Stimulated activated naive B cell treated with anti-CD40 and anti-IgM and Interleukin-4, amounts not matched to agents 10 μg/mL and 1 μg/mL and 100 μg/mL, for 72 hours (primary cell): ENCODE measurements at regions not wholly inside any gene's neighbourhood (a gene's known extent, or its start where the extent isn't known, plus 50 kb on each side); places are given as distances from the start of the nearest gene placed in this dataset.
"Not testable (repeated sequence)": the region's sequence is repeated elsewhere in the genome, so short reads cannot be mapped to it uniquely, and the experiment has no call there.

Source experiments
- ATAC-seq, 2 donors: fragments of 150-1000 bp; cut with Tn5 transposase; replicated peaks; 2 replicates each; pipeline ENCODE4 v1.10.0; 2021; ENCODE audit warnings: moderate library complexity in 1 of 2
- DNase-seq: peaks from one replicate; pipeline ENCODE4 v3.0.0; 2021
- H3K27ac Mint-ChIP-seq: one replicate; pipeline ENCODE4 v1.8.0; 2022; ENCODE audit warnings: mild to moderate bottlenecking, mixed read lengths
- H3K27me3 Mint-ChIP-seq, 2 donors: one replicate each; pipeline ENCODE4 v1.8.0; 2022; ENCODE audit warnings: mixed read lengths in 2 of 2
- H3K36me3 Mint-ChIP-seq, 2 donors: one replicate each; pipeline ENCODE4 v1.8.0; 2022; ENCODE audit warnings: mixed read lengths in 2 of 2, mild to moderate bottlenecking in 1 of 2
- H3K4me1 Mint-ChIP-seq, 2 donors: one replicate each; pipeline ENCODE4 v1.8.0; 2022; ENCODE audit warnings: mixed read lengths in 2 of 2, mild to moderate bottlenecking in 1 of 2
- H3K4me3 Mint-ChIP-seq, 2 donors: one replicate each; pipeline ENCODE4 v1.8.0; 2022; ENCODE audit warnings: mild to moderate bottlenecking in 2 of 2, mixed read lengths in 2 of 2, moderate library complexity in 1 of 2
- H3K9me3 Mint-ChIP-seq, 2 donors: one replicate each; pipeline ENCODE4 v1.8.0; 2022; ENCODE audit warnings: mixed read lengths in 2 of 2, mild to moderate bottlenecking in 1 of 2

DNA sequence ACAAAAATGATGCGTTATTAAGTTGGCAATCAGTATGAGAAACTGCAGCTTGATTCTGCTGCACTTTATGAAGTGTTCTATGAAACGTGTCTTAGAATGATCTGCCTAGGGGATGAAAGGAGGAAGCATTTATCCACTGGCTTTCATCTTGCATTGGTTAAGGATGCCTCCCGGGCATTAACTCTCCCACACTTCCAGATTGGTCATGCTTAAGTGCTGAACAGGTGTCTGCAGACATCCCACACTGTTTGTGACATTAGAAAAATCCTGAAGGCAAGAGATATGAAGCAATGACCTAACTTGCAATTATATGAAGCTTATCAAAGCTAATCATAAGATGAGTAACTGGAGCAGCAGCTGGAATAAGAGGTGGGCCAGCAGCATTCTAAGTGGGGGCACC, 437.3 kb downstream of the NSUN3 start:
- Mint-ChIP-seq H3K36me3 (no peaks in the 10 kb centered on the region), H3K27me3 (no peaks in the 10 kb centered on the region), H3K4me3 (no peak overlapping the region), H3K27ac (no peak overlapping the region), H3K4me1 (no peaks in the 10 kb centered on the region), H3K9me3 (peaks cover 10 to 13% of the 10 kb centered on the region in 2 donors)
- no peak for ATAC-seq
- DNase-seq = no peak

DNA sequence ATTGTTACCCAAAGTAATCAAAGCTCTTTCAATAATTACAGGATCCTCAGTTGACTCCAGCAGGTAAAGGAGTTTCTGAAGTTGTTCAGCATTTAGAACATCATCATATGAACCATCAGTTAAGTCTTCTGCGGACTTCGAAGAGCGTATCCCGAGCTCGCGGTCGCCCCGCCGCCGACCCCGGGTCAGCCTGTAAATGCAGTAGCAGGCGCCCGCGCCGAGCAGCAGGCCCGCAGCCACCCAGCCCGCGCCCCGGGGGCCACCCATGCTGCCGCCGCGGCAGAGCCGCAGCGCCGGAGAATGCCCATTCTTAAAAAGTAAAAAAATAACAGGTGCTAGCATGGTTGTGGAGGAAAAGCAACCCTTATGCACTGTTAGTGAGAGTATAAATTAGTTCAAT, 444.5 kb downstream of the NSUN3 start:
- not testable (repeated sequence) for DNase-seq, H3K36me3 Mint-ChIP-seq, H3K4me1 Mint-ChIP-seq, H3K27ac Mint-ChIP-seq, ATAC-seq, H3K4me3 Mint-ChIP-seq, H3K27me3 Mint-ChIP-seq
- peaks cover 10 to 12% of the 10 kb centered on the region in 2 donors for H3K9me3 Mint-ChIP-seq

DNA sequence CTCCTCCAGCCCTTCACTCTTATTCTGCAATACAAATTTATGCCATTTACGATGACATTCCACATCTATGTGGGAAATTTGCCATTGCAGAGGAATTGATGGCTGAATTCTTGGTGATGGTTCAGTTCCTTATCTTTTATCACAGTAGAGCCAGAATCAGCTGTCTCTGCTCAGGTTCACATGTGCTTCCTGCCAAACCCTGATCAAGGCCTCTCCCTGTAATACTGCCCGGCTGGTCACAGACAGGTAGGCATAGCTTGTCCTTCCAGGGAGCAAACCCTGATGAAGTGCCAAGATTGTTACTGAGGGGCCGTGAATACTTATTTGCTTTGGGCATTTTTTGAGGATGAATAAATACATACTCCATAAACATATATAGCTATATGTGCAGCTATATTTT, 450.0 kb downstream of the NSUN3 start:
- H3K4me1 Mint-ChIP-seq = no peaks in the 10 kb centered on the region
- DNase-seq (no peak), ATAC-seq (no peak)
- no peak overlapping the region for H3K4me3 Mint-ChIP-seq
- H3K9me3 Mint-ChIP-seq = peaks cover 0 to 3% of the 10 kb centered on the region in 2 donors
- no peaks in the 10 kb centered on the region for H3K27me3 Mint-ChIP-seq
- H3K27ac Mint-ChIP-seq = no peak overlapping the region
- H3K36me3 Mint-ChIP-seq = no peaks in the 10 kb centered on the region

DNA sequence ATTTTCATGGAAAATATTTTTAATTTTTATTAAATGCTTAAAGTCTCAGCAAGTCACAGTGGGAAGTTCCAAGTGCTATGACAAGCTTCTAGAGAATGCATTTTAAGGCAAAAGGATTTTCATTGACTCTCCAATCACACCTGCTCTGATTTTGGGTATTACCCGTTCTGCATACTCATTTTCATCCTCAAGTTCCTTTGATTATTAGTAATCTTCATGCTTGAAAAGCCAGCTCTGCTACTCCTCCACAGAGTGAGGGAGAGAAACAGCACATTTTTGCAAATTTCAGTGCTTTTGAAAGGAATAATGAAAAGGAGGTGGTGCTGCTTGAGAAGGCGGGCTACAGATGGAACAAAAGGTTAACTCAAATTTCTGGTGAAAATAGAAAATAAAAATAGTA, 450.7 kb downstream of the NSUN3 start:
- no peak overlapping the region for H3K4me3 Mint-ChIP-seq
- H3K27me3 Mint-ChIP-seq = no peaks in the 10 kb centered on the region
- H3K9me3 Mint-ChIP-seq = peaks cover 0 to 3% of the 10 kb centered on the region in 2 donors
- H3K27ac Mint-ChIP-seq = no peak overlapping the region
- H3K36me3 Mint-ChIP-seq = no peaks in the 10 kb centered on the region
- no peaks in the 10 kb centered on the region for H3K4me1 Mint-ChIP-seq
- ATAC-seq (no peak), DNase-seq (no peak)

DNA sequence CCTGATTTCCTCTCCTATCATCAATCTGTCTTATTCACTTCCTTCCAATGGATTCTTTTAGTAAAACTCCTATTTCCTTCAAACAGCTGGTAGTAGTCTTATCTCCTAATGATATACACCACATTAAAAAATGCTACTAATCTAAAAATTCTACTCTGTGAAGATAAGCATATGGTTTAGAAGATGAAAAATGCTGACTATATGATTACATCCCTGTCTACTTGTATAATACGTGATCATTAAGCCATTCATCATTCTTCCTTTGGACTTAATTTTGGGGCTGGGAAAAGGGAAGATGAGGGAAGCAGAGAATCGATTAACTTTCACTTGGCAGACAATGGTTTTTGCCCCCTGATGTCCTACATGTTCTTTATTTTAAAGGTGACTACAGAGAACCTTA, 453.1 kb downstream of the NSUN3 start:
- no peak overlapping the region for H3K27ac Mint-ChIP-seq
- H3K4me3 Mint-ChIP-seq = no peak overlapping the region
- H3K4me1 Mint-ChIP-seq = no peaks in the 10 kb centered on the region
- no peaks in the 10 kb centered on the region for H3K36me3 Mint-ChIP-seq
- H3K9me3 Mint-ChIP-seq = peaks cover 0 to 3% of the 10 kb centered on the region in 2 donors
- DNase-seq (no peak), ATAC-seq (no peak)
- H3K27me3 Mint-ChIP-seq = no peaks in the 10 kb centered on the region

DNA sequence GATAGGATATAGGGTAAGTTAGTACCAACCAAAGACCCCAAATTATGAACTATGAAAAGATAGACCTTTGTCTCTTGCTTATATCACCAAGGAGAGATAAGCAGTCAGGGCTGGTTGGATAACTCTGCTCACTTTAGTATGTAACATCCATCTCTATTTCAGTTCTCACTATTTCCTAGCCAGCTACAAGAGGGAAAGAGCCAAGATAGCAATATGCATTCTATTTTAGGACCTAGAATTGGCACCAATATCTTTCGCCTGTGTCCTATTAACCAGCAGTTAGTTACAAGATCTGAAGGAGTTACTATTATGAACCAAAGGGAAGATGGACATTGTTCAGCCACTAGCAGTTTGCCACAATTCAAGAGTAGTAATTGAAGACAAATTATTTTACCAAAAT, 457.5 kb downstream of the NSUN3 start:
- DNase-seq = no peak
- Mint-ChIP-seq H3K27ac (no peak overlapping the region), H3K4me3 (no peak overlapping the region), H3K9me3 (peaks cover 0 to 2% of the 10 kb centered on the region in 2 donors), H3K4me1 (no peaks in the 10 kb centered on the region), H3K36me3 (no peaks in the 10 kb centered on the region), H3K27me3 (no peaks in the 10 kb centered on the region)
- no peak for ATAC-seq

DNA sequence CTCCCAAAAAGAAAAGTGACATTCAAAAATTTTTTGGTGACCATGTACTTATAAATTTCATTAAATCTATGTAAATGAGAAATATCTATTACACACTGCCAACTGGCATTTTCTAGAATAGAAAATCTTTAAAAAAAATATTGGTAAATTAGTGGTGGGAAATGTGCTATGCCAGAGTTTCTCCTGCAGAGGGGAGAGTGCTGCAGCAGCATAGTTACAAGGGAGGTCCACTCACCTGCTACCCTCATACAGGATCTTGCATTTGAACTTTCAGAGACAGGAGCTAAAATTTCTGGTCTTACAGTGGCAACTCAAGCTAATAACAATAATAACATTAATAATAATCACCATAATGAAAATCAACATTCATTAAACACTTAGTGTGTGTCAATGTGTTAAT, 459.6 kb downstream of the NSUN3 start:
- Mint-ChIP-seq H3K4me3 (no peak overlapping the region), H3K27me3 (no peaks in the 10 kb centered on the region), H3K27ac (no peak overlapping the region), H3K36me3 (no peaks in the 10 kb centered on the region), H3K4me1 (no peaks in the 10 kb centered on the region), H3K9me3 (peaks cover 0 to under 1% of the 10 kb centered on the region in 2 donors)
- ATAC-seq (no peak), DNase-seq (no peak)

DNA sequence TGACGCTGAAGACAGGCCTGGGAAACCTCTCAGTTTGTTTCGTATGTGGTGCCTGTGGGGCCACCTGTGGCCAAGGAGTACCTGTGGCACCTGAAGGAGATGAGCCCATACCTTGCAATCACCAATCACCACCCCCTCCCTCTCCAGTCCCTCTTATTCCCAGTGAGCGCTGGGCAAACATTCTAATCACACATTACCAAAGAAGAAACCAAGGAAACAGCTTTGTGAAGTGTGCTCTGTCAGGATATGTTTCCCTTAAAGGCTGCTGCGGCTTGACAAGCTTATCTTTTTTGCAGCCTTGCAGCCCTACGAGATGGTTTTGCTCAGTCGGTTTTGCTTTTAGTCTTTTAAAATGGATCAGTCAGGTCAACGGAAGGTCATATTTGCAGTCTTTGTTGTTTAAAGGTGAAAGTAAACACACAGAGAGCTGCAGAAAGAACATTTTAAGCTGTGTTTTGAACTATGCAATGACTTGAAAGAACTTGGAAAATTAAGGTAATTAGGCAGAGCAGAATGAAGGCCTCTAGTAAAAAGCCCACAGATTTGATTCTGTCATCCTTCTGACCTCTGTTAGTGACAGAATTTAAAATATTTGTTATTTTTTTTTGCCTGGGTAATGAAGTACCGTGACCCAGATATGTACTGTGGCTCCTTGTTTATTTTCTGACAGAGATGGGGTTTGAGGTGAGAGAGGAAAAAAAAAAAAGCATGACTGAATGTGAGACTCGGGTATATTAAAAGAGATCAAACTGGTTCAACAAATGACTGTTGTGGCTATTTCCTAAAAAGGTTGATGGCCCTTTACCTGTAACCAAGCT, 461.4 kb downstream of the NSUN3 start:
- DNase-seq = no peak
- H3K4me1 Mint-ChIP-seq = no peaks in the 10 kb centered on the region
- no peak overlapping the region for H3K27ac Mint-ChIP-seq
- H3K9me3 Mint-ChIP-seq = no peaks in the 10 kb centered on the region
- no peaks in the 10 kb centered on the region for H3K27me3 Mint-ChIP-seq
- H3K36me3 Mint-ChIP-seq = no peaks in the 10 kb centered on the region
- peak in 1 of 2 donors; percentile 16 for ATAC-seq
- H3K4me3 Mint-ChIP-seq = no peak overlapping the region

DNA sequence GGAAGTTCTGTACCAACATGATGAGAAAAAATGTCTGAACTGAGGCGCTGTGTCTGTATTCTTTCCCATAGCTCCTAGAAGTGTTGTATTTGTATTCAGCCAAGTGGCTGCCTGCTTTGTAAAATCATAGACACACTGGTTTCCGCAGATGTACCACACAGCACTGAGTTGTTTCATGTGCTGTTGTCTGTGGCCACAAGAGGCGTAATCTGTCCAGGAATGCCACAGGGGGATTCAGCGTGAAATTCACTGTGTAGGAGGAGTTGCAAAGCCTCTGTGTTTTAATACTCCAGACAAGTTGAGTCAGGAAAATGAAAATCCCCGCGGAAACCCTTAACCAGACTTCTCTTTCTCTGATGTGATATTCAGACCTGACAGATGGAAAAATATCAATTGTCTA, 462.2 kb downstream of the NSUN3 start:
- Mint-ChIP-seq H3K27ac (no peak overlapping the region), H3K4me1 (no peaks in the 10 kb centered on the region), H3K36me3 (no peaks in the 10 kb centered on the region), H3K9me3 (no peaks in the 10 kb centered on the region), H3K27me3 (no peaks in the 10 kb centered on the region), H3K4me3 (no peak overlapping the region)
- ATAC-seq = no peak
- DNase-seq = no peak

DNA sequence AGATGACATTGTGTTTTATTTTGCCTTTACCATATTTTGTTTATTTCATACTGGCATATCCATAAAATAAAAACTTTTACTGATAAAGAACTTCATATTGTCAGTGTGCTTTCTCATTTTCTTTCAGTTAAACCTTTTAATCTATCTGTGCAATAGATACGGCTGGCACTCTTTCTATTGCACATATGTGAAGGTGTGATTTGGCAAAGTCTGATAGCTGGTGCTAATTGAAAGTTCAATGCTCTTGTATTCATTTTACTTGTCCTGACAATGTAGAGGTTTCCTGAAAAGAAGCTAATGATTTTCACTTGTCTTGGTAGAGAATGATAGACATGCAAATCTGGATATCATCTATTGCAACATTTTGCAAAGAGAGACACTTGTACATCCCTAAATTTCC, 467.0 kb downstream of the NSUN3 start:
- H3K27ac Mint-ChIP-seq = no peak overlapping the region

DNA sequence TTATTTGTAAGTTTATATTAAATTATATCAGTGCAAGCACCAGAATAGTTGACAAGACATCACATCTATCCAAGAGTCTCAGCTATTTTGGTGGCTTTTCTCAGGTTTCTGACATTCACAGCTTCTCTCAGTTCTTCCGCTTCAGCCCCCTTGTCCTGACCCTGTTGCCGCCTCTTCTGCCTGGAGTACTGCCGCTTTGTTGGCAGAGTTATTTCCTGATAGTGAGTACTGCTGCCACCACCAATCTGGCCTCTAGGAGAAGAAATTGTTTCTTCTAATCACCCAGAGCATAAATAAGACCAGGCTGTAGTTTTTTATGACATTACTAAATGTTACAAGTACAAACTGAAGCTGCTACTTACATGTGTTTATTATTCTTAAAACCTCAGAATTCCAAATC, 470.1 kb downstream of the NSUN3 start:
- ATAC-seq = no peak

More for the DNA sequence above, 467.0 kb downstream of the NSUN3 start:
- Mint-ChIP-seq H3K4me1 (no peaks in the 10 kb centered on the region), H3K36me3 (no peaks in the 10 kb centered on the region), H3K4me3 (no peak overlapping the region), H3K9me3 (no peaks in the 10 kb centered on the region), H3K27me3 (no peaks in the 10 kb centered on the region)
- no peak for ATAC-seq
- no peak for DNase-seq

DNA sequence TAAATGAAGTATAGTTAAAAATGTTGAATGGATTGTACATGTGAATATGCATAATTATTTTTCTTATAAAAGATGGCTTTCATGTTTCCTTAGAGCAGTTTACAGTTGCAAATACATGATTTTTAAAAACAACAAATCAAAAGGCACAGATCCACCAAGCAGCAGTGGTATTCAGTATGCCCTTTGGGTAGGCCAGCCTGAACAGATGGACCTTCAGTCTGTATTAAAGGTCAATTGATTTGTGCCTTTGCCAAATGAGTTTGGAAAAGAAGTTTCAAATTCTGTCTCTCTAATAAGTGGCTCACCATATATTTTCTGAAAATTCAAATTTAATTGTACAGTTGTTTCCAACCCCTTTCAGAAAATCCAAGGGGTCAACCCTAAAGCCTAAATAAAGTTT, 477.1 kb downstream of the NSUN3 start:
- H3K27ac Mint-ChIP-seq = no peak overlapping the region
- no peak for ATAC-seq

More for the DNA sequence above, 470.1 kb downstream of the NSUN3 start:
- H3K27ac Mint-ChIP-seq = no peak overlapping the region
- no peaks in the 10 kb centered on the region for H3K36me3 Mint-ChIP-seq
- no peak overlapping the region for H3K4me3 Mint-ChIP-seq
- H3K4me1 Mint-ChIP-seq = no peaks in the 10 kb centered on the region
- H3K9me3 Mint-ChIP-seq = peaks cover 0 to 2% of the 10 kb centered on the region in 2 donors
- no peaks in the 10 kb centered on the region for H3K27me3 Mint-ChIP-seq
- no peak for DNase-seq

DNA sequence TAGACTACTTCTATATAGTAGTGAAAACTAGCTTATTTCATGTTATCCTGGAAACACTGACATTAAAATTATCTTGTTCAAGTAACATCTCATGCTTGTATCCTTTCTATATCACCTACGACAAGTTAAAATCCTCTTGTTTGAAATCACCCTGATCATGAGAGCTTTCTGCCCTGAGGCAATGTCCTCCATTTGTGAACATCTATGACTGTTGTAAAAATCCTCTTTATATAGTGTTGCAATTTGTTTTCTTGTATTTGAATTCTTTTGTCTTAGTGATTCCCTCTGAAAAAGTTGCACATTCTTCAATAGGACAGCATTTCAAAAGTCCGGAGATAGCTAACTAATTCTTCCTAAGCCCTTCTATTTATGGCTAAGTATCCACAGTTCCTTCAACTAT, 480.3 kb downstream of the NSUN3 start:
- no peaks in the 10 kb centered on the region for H3K27me3 Mint-ChIP-seq
- no peak overlapping the region for H3K27ac Mint-ChIP-seq
- H3K4me3 Mint-ChIP-seq = no peak overlapping the region
- no peaks in the 10 kb centered on the region for H3K36me3 Mint-ChIP-seq
- H3K4me1 Mint-ChIP-seq = no peaks in the 10 kb centered on the region
- DNase-seq (no peak), ATAC-seq (no peak)
- H3K9me3 Mint-ChIP-seq = peaks cover under 1 to 2% of the 10 kb centered on the region in 2 donors

More for the DNA sequence above, 477.1 kb downstream of the NSUN3 start:
- H3K4me1 Mint-ChIP-seq = no peaks in the 10 kb centered on the region
- no peak overlapping the region for H3K4me3 Mint-ChIP-seq
- no peaks in the 10 kb centered on the region for H3K36me3 Mint-ChIP-seq
- H3K27me3 Mint-ChIP-seq = no peaks in the 10 kb centered on the region
- DNase-seq = no peak
- peaks cover 0 to 3% of the 10 kb centered on the region in 2 donors for H3K9me3 Mint-ChIP-seq

DNA sequence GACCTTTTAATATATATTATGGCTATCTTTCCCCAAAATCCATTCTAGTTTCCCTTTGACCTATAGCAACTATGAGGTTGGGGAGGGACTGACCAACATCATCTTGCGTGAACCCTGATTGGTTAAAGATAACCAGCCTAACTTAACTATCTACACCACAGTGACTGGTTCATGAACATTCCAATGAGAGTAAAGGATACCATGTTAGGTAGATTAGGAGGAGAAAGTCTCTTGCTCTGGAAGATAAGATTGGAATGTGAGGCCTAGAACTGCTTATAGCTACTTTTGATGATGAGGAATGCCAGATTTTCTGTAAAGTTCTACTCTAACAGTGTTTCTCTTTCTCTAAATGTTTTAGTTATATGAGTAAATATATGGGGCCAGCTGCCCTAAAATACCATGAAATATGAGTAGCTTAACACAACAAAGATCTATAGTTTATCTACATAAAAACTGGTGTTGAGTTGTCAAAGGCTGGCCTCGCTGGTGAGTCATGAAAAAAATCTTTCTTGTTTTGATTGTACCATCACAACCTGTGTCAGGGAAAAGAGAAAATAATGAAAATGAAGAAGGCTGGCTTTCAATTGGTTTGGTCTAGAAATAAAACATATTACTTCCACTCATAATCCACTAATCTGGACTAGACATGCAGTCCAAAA, 481.4 kb downstream of the NSUN3 start:
- Mint-ChIP-seq H3K9me3 (peaks cover 3 to 4% of the 10 kb centered on the region in 2 donors), H3K27me3 (no peaks in the 10 kb centered on the region), H3K4me3 (no peak overlapping the region), H3K4me1 (no peaks in the 10 kb centered on the region), H3K27ac (no peak overlapping the region), H3K36me3 (no peaks in the 10 kb centered on the region)
- no peak for ATAC-seq
- no peak for DNase-seq
